ENCODE measurements at regions not wholly inside any gene's neighbourhood (a gene's known extent, or its start where the extent isn't known, plus 50 kb on each side); places are given as distances from the start of the nearest gene placed in this dataset.

DNA sequence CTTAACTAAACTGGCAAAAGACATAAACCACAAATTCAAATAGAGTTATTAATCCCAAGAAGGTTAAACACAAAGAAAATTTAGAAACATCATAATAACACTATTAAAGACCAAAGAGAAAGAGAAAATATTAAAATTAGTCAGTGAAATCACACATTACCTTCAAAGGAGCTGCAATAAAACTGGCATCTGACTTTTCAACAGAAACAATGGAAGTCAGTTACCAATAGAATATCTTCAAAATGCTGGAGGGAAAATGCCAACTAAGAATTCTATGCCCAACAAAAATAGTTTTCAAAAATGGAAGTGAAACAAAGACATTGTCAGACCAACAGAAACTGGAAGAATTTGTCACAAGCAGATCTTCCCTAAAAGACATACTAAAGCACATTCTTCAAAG, 68.7 kb upstream of the RNF7 start:
- DNase-seq = peak; percentile 22

- peak; percentile 64 for DNase-seq
Observed at GRCh38 chr3:141677701-141678100, 60.4 kb upstream of the RNF7 start.

- no peak for DNase-seq
Observed at GRCh38 chr3:141680620-141681389, 57.3 kb upstream of the RNF7 start.

GRCh38 chr3:141681390-141681780, 56.7 kb upstream of the RNF7 start:
- no peak for DNase-seq

DNA sequence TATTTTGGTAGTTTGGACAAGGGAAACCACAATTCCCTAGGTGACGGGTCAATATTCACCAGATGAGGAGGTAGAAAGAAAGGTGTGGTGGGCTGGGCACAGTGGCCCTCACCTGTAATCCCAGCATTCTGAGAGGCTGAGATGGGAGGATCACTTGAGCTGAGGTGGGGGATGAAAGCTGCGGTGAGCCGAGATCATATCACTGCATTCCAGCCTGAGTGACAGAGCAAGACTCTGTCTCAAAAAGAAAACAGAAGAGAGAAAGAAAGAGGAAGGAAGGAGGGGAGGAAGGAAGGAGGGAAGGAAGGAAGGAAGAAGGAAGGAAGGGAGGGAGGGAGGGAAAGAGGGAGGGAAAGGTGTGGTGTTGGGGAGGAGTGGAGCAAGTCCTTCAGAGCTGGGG, 56.1 kb upstream of the RNF7 start:
- no peak for DNase-seq

- DNase-seq = no peak
Observed at GRCh38 chr3:141682921-141683320, 55.2 kb upstream of the RNF7 start.

DNA sequence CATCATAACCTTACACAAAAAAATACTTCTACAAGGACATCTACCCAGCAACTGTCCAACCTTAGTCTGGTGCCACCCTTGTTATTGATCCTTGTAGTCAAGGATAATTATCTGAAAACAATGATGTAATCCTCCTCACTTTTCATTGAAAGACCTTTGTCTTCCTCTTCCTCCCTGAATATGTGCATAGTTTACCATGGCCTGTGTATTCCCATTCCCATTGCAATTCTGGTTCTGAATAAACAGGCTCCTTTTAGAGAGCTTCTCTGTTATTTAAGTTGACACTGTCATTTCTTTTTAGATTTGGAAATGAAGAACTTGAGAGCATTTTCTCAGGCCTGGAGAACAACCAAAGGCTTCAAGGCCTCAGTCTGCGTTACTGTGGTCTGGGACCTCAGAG, 53.3 kb upstream of the RNF7 start:
- no peak for DNase-seq

DNA sequence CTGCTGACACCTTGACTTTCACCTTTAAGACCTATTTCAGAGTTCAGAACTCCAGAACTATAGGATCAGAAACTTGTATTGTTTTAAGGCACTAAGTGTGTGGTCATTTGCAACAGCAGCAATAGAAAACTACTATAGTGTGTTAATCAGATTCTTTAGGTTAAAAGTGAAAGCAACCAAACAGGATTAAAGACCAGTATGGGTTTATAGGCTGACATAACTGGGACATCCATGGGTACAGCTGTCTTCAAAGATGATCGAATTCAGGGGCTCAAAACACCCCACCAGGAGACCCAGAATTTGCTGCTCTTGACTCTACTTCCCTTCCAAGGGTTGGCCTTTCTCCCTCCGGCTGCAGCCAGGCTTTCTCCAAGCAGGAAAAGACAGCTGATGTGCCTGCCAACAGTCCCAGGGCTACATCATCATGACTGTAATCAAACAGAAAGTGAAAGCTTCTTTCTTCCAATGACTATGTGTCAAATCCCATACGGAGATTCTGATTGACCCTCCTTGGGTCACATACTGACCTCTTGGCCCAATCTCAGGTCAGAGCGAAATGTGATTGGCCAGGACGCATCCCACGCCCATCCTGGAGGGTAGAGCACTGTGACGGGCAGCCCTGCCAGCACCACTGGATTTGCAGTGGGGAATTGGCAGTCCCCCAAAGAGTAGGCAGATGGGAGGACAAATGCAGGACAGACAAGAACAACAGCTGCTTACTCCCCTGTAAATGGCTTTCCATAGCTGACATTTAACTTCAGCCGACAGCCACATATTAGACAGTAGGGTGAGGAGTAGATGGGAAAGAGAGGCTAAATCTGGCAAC, 51.4 kb upstream of the RNF7 start:
- peak; percentile 95 for DNase-seq
